ENCODE measurements at regions not wholly inside any gene's neighbourhood (a gene's known extent, or its start where the extent isn't known, plus 50 kb on each side); places are given as distances from the start of the nearest gene placed in this dataset.

DNA sequence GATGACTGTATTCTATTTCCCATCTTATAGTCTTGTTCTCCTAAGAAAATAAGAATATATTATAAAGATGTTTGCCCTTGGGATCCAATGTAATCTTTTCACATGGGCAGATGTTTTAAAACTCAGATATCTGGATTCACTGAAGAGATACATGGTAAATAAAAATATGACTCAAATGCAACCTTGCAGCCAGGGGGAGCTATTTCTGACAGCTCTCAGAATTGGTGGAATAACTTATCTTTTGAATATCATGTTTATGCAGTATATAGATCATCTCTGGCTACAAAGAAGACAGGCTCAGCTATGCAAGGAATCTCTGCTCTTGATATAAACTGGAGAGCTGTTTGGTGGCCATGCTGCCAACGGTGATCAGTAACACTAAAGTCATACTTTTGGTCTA is 274.7 kb downstream of the GLUD2 start:
- no peak for DNase-seq (ENCODE audit: low read depth in 1 of 2, low spot score in 1 of 2)
- H3K4me1 ChIP-seq, result no peaks in the 10 kb centered on the region
- FAIRE-seq, result no peak
- ChIA-PET CTCF (interaction anchor here (0.8 kb wide), 1 partner anchor 334 kb away, joined by 4 read pairs; no protein-coding TSS in a partner anchor), POLR2A (no interaction called here)
- no peaks in the 10 kb centered on the region for H3K9me3 ChIP-seq
- no peak overlapping the region for H3K27ac ChIP-seq
- no peak for TF ChIP-seq RAD21 (conservative IDR thresholded peaks at IDR 0.05 in 1 of 2, IDR thresholded peaks at IDR 0.05 in 1 of 2)
- TF ChIP-seq HEYL (CRISPR knock-in tag; IDR thresholded peaks at IDR 0.05), result no peak
- no peak for TF ChIP-seq MAFK (IDR thresholded peaks at IDR 0.05; ENCODE audit: partially characterized antibody)
- TF ChIP-seq, protein P1, sequence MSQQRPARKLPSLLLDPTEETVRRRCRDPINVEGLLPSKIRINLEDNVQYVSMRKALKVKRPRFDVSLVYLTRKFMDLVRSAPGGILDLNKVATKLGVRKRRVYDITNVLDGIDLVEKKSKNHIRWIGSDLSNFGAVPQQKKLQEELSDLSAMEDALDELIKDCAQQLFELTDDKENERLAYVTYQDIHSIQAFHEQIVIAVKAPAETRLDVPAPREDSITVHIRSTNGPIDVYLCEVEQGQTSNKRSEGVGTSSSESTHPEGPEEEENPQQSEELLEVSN (IDR thresholded peaks at IDR 0.05; ENCODE audit: borderline replicate concordance, low read depth), result no peak
- no peak for TF ChIP-seq ZC3H11A (IDR thresholded peaks at IDR 0.05)
- no peak for TF ChIP-seq SREBF2 (IDR thresholded peaks at IDR 0.05)
- TF ChIP-seq, protein P2, sequence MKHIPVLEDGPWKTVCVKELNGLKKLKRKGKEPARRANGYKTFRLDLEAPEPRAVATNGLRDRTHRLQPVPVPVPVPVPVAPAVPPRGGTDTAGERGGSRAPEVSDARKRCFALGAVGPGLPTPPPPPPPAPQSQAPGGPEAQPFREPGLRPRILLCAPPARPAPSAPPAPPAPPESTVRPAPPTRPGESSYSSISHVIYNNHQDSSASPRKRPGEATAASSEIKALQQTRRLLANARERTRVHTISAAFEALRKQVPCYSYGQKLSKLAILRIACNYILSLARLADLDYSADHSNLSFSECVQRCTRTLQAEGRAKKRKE (CRISPR knock-in tag; IDR thresholded peaks at IDR 0.05; ENCODE audit: low read depth), result no peak
- no peak for TF ChIP-seq RARB (CRISPR knock-in tag; IDR thresholded peaks at IDR 0.05)
- H3K4me2 ChIP-seq, result no peak overlapping the region
- WGBS (ENCODE audit: missing lambda C conversion rate), result 10% methylated on average over 1 of the region's 1 CpG
- H3K4me3 ChIP-seq, result no peak overlapping the region
- no peak for ATAC-seq

DNA sequence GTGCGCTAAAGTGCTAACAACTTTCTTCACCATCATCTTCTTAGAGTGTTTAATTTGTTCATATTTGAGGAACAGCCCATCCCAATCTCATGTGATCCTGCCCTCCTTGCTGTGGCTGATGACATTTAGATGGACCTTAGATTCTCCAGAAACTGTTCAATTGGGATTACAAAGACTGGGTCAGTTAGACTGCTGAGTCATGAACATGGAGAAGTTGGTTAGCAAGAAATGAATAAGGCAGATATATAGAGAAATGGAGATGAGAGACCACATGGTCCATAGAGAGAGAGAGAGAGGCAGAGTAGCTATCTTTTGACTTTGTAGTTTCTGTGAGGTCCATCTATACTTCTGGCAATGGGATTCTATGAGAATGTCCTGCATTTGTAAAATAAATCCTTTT is 275.9 kb downstream of the GLUD2 start:
- H3K9me3 ChIP-seq, result no peaks in the 10 kb centered on the region
- POLR2A ChIA-PET, result no interaction called here
- DNase-seq (ENCODE audit: low read depth in 1 of 2, low spot score in 1 of 2) (no peak), ATAC-seq (no peak), FAIRE-seq (peak; percentile 7)
- WGBS (ENCODE audit: missing lambda C conversion rate), result 39% methylated on average over 1 of the region's 1 CpG
- H3K4me3 ChIP-seq, result no peak overlapping the region
- CTCF ChIA-PET, result interaction anchor here (0.6 kb wide), 1 partner anchor 36 kb away, joined by 3 read pairs; no protein-coding TSS in a partner anchor
- H3K4me2 ChIP-seq, result no peak overlapping the region
- H3K4me1 ChIP-seq, result no peaks in the 10 kb centered on the region
- TF ChIP-seq, protein P1 (IDR thresholded peaks at IDR 0.05; ENCODE audit: borderline replicate concordance, low read depth), result no peak
- no peak for TF ChIP-seq GATA3 (IDR thresholded peaks at IDR 0.05; ENCODE audit: borderline replicate concordance)
- no peak for TF ChIP-seq RCOR1 (IDR thresholded peaks at IDR 0.05; ENCODE audit: low read depth, low read length)
- no peak for TF ChIP-seq NPAS2 (CRISPR knock-in tag; IDR thresholded peaks at IDR 0.05; ENCODE audit: borderline replicate concordance)
- TF ChIP-seq SMC3 (IDR thresholded peaks at IDR 0.05), result no peak
- no peak for TF ChIP-seq HDAC2 (IDR thresholded peaks at IDR 0.05)
- no peak for TF ChIP-seq EHF (CRISPR knock-in tag; IDR thresholded peaks at IDR 0.05)
- no peak for TF ChIP-seq ZFP36 (IDR thresholded peaks at IDR 0.05; ENCODE audit: borderline replicate concordance, partially characterized antibody)
- TF ChIP-seq EHMT2 (IDR thresholded peaks at IDR 0.05; ENCODE audit: low read depth), result no peak
- TF ChIP-seq JUNB (IDR thresholded peaks at IDR 0.05), result no peak
- no peak for TF ChIP-seq ZC3H11A (IDR thresholded peaks at IDR 0.05)
- TF ChIP-seq ZNF302 (CRISPR knock-in tag; IDR thresholded peaks at IDR 0.05), result no peak
- TF ChIP-seq MYC (IDR thresholded peaks at IDR 0.05; ENCODE audit: borderline replicate concordance, low read length), result no peak
- TF ChIP-seq, protein P3, sequence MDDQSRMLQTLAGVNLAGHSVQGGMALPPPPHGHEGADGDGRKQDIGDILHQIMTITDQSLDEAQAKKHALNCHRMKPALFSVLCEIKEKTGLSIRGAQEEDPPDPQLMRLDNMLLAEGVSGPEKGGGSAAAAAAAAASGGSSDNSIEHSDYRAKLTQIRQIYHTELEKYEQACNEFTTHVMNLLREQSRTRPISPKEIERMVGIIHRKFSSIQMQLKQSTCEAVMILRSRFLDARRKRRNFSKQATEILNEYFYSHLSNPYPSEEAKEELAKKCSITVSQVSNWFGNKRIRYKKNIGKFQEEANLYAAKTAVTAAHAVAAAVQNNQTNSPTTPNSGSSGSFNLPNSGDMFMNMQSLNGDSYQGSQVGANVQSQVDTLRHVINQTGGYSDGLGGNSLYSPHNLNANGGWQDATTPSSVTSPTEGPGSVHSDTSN (IDR thresholded peaks at IDR 0.05), result no peak
- TF ChIP-seq, protein P4, sequence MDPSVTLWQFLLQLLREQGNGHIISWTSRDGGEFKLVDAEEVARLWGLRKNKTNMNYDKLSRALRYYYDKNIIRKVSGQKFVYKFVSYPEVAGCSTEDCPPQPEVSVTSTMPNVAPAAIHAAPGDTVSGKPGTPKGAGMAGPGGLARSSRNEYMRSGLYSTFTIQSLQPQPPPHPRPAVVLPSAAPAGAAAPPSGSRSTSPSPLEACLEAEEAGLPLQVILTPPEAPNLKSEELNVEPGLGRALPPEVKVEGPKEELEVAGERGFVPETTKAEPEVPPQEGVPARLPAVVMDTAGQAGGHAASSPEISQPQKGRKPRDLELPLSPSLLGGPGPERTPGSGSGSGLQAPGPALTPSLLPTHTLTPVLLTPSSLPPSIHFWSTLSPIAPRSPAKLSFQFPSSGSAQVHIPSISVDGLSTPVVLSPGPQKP (IDR thresholded peaks at IDR 0.05; ENCODE audit: low read depth, low read length), result no peak
- TF ChIP-seq HOXA7 (CRISPR knock-in tag; IDR thresholded peaks at IDR 0.05), result no peak
- TF ChIP-seq POLR2A (IDR thresholded peaks at IDR 0.05; ENCODE audit: low read length), result no peak
- TF ChIP-seq MAFK (IDR thresholded peaks at IDR 0.05; ENCODE audit: partially characterized antibody), result no peak
- no peak for TF ChIP-seq JUN (IDR thresholded peaks at IDR 0.05)
- H3K27ac ChIP-seq, result no peak overlapping the region
